GM21737 (cell line): ENCODE measurements at regions not wholly inside any gene's neighbourhood (a gene's known extent, or its start where the extent isn't known, plus 50 kb on each side); places are given as distances from the start of the nearest gene placed in this dataset.
A peak's percentile ranks its signal among the peaks of the same experiment; 100 is the strongest.
"Not testable (repeated sequence)": the region's sequence is repeated elsewhere in the genome, so short reads cannot be mapped to it uniquely, and the experiment has no call there.

Experiments used
- ATAC-seq: cut with Tn5 transposase; IDR thresholded peaks from one replicate; pipeline ENCODE4 v1.9.1; 2021; ENCODE audit warnings: mild to moderate bottlenecking, moderate library complexity; ENCODE audit not compliant: unreplicated experiment

DNA sequence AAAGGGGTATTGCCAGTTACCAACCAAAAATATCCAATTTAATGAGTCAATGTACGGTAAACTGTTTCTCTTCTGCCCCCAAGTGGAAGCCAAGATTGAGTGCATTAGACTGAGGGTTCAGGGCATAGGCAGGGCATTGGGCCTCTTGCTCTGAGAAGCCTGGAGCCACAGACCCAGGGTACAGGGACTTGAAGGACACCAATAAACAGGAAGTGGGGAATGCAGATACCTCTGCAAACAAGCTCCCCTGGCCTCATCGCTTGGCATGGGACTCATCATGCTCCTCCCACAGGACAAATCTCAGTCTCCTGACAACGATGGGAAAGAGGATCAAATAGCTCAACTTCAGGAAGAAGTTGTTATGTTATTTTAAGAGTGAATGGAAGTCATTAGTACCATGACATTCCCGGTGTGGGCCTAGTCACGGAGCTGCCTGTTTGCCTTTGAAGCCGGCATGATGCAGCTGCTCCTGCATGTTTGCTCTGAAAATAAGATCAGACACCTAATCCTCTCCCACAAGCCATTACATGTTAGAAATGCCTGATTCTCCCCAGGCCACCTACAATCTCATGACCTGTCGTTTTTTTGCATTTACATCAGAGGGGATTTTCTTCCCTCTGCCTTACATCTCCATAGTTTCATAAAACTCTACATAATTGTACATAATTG lies 224.2 kb downstream of the RCHY1 start:
- ATAC-seq: no peak

DNA sequence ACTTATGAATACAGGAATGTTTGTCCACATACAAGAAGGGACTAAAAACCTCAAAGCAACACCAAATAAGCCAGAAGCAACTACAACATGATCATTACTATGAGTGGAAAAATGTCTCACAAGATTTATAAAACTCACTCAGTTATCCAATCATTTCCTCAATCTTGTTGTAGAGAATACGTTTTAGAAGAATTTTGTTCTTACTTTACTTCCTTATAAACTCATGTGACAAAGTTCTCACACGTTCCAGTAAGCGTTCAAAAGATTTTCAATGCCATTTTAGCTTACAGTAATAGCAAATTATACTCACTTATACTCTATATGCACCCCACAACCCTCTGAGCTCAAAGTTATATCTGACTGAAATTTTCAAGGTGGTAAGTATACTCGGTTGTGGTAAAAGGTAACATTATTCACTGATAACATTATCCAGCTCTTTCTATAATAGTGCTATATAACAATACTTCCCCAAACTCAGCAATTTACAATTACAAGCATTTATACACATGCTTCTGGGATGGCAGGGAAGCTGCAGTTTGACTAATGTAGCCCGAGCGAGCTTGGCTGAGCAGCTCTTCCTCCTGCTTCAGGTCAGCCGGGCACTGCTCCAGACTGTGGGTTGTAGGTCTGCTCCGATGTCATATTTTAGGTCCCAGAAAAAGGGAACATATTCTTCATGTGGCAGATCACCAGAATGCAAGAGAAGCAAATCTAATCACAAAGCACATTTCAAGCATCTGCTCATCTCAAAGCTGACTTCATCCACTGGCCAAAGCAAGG lies 226.3 kb downstream of the RCHY1 start:
- ATAC-seq: no peak

DNA sequence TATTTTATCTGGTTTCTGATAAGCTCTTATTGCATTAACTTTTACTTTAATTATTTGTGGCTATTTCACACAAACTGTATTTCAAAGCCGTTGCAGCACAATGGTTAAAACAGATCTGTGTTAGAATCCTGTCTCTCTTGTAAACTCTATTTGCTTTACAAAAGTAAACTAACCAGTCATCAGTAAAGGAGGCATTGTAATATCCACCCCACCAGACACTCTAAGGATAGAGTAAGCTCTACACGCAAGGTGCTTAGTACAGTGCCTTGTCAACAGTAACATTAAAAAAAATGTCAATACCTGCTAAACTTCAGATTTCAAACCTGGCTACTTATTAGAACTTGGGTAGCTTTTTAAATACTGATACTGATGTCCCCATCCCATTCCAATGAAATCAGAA lies 228.4 kb downstream of the RCHY1 start:
- no peak for ATAC-seq

GRCh38 chr4:75284831-75285230 lies 229.4 kb downstream of the RCHY1 start:
- no peak for ATAC-seq

- not testable (repeated sequence) for ATAC-seq
These were observed 233.7 kb downstream of the RCHY1 start for GRCh38 chr4:75280461-75280860.

DNA sequence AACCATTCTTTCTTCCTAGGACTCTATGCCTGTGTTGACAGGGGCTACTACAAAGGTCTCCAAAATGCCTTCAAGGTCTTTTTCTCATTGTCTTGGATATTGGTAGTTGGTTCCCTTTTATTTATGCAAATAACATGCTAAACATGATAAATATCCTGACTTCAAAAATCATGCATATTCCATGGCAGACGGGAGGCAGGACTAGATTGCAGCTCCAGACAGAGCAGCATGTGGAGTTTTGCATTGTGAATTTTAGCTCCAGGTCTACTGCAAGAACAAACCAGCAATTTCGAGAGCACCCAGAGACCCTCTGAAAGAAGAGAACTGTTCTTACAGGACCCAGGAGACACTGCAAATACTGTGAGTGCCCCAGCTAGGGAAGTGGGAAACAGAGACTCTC lies 254.9 kb downstream of the RCHY1 start:
- no peak for ATAC-seq

DNA sequence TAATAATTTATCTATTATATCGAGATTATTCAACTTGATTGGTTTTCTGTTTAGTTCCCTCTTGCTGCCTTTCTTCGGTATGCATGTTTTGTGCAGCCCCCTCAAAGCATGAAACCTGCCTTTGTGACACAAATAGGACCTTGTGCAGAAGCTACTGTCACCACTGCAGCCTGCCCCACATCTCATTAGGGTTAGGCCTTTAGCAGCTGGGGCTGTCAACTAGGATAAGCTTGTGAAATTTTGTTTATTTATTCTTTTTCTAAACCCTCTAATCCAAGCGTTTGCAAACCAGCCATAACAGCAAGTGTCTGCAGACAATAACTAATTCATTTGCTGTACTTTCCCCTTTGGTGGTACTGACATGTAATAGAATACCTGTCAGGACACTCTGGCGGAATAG lies 258.9 kb downstream of the RCHY1 start:
- ATAC-seq: no peak

- no peak for ATAC-seq
These were observed 259.5 kb downstream of the RCHY1 start for GRCh38 chr4:75254745-75255144.

- not testable (repeated sequence) for ATAC-seq
These were observed 261.1 kb downstream of the RCHY1 start for GRCh38 chr4:75253094-75253493.

GRCh38 chr4:75251547-75251946 lies 262.7 kb downstream of the RCHY1 start:
- ATAC-seq: no peak

DNA sequence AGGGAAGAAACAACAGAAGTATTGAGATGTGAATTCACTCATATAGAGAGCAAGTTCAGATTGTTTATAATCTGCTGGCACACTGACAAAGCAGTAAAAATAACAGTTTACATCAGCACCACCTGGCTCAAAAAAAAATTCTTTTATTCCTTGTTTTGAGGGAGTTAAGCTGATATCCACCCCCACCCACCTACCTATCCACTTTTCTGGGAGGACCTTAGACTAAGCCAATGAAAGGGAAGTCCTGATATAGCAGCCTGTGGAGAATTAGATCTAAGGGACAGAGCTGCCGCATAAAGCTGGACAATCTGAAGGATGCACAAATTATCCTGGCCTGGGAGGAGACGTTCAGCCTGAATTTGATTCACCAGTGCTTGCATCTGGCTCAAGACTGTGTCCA lies 264.5 kb downstream of the RCHY1 start:
- ATAC-seq: no peak

DNA sequence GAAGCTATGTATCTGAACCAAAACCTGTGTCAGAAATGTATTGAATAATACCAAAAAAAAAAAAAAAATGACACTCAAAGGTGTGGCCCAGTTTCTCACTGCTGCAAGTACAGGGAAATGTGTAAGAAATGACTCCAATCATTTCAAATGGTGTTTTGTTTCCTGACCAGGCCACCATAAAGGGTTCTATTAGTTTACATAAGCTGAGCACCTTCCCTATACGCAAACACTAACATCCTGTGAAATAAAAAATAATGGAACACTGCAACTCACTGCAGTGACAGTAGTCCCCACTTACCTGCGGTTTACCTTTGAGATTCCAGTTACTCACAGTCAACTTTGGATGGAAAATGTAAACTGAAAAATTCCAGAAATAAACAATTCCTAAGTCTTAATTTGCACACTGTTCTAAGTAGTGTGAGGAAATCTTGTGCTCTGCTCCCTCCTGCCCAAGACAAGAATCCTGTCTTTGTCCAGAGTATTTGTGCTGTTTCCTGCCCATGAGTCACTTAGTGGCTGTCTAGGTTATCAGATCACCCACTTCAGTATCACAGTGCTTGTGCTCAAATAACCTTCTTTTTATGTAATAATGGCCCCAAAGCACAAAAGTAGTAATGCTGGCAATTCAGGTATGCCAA lies 265.3 kb downstream of the RCHY1 start:
- ATAC-seq: no peak

DNA sequence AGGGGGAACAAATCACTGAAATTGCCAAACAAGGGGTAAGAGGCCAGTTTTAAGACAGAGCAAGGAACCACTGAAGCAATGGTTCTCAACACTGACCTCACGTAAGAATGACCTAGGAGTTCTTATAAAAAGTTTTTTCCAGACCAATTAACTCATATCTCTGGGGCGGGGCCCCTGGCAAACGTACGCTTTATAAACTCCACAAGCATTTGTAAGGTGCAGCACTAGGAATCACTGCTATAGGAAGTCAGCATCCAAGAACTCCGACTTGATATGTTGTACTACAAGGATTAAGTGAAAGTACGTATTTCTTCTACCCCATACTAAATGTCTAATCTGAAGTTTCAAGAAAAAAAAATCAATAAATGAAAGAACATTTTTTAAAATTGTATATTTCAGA lies 269.9 kb downstream of the RCHY1 start:
- ATAC-seq: no peak

- no peak for ATAC-seq
These were observed 270.6 kb downstream of the RCHY1 start for GRCh38 chr4:75243570-75243969.

- peak; percentile 97 for ATAC-seq
These were observed 278.7 kb downstream of the RCHY1 start for GRCh38 chr4:75235359-75235951.

- no peak for ATAC-seq
These were observed 281.7 kb downstream of the RCHY1 start for GRCh38 chr4:75232546-75232945.

DNA sequence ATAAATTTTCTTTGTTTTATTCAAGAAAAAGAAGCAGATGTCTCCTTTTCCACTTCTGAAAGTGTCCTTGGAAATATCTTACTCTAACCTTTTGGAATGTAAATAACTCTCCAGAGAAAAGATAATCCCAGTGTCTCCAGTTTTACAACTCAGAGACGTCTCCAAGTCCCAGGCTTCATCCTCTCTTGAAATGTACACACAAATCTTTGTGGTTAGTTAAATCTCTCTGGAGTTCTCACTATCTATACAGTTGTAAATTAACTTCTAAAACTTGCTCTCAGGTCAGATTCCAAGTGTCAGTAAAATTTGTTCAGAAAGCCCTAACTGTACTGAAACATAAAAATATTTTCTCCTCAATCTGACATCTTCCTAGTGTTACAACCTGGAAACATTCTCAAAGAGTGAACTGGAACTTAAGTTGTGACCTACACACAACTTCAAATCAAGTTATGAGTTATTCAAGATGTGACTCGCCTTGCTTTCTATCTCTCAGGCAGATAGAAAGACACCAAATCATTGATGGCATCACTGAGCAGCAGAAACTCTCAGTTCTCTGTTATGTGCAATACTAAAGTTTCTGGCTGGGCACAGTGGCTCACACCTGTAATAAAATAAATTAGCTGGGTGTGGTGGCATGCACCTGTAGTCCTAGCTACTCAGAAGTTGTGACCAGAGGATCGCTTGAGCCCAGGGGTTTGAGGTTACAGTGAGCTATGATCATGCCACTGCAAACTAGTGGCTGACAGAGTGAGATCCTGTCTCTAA lies 284.2 kb downstream of the RCHY1 start:
- ATAC-seq: peak; percentile 67

DNA sequence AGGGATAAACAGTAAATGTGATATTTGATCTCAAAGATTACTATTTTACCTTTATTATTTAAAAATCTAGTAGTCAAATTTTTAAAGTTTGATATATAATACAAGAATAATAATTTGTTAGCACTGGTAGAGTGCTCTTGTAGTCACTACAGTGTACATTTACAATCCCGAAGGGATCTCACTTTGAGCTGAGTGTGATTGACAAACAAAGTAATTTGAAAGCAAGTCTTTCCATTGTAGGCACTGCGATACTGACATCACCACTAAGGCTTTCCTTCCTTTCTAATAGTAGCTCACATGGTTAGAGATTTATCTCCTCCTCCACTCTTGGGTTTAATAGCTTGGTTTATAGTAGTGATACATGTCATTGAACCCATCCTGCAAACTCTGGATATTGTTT lies 280.6 kb downstream of the PARM1 start:
- ATAC-seq: no peak

DNA sequence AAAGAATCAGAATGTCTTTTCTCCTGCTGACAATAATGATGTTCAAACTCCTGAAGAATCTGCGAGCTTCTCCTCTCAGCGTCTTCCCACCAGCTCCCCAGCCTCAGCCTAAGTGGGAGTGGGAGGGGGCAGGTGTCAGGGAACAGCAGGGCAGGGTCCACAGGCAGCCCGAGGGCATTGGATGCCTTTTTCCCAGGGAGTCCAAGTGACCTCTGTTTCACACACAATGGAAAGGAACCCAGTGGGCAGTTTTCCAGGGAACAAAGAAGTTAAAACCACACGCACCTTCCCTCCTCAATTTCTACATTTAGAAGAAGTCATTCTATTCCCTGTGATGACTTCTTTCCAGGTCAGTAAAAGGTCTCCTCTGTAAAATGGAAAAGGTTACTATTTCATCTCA lies 278.5 kb downstream of the PARM1 start:
- no peak for ATAC-seq

GRCh38 chr4:75207902-75208301 lies 275.0 kb downstream of the PARM1 start:
- ATAC-seq: no peak

- no peak for ATAC-seq
These were observed 262.2 kb downstream of the PARM1 start for GRCh38 chr4:75195111-75195510.
